ENCODE measurements at regions not wholly inside any gene's neighbourhood (a gene's known extent, or its start where the extent isn't known, plus 50 kb on each side); places are given as distances from the start of the nearest gene placed in this dataset.

- Histone ChIP-seq H4K20me1 (peaks cover 26 to 100% (median 73%) of the 10 kb centered on the region in 11 experiments; a peak in 19 of 22 replicates), H3K27ac (no peak overlapping the region), H3K9ac (peak overlapping the region in 2 of 11 experiments; percentile 12 to 16; a peak in 1 of 22 replicates), H3K4me3 (no peak overlapping the region), H3K27me3 (no peaks in the 10 kb centered on the region), H3K36me3 (peaks cover 0 to 92% (median 4%) of the 10 kb centered on the region in 11 experiments; a peak in 9 of 22 replicates), H3K9me3 (replicated peaks in 1 of 11) (no peaks in the 10 kb centered on the region), H3K4me1 (peaks cover 11 to 23% (median 17%) of the 10 kb centered on the region in 10 experiments; a peak in 18 of 20 replicates), H3K4me2 (peak overlapping the region in 8 of 11 experiments; percentile 13 to 75 (median 55); a peak in 13 of 22 replicates)
- no peak for TF ChIP-seq Cebpa-rat (IDR thresholded peaks at IDR 0.05)
Measured at GRCh38 chr7:130994378-130995115, 260.5 kb upstream of the KLF14 start.

- no peaks in the 10 kb centered on the region for H3K9me3 ChIP-seq (replicated peaks in 1 of 11)
- peaks cover 5 to 28% (median 18%) of the 10 kb centered on the region in 10 experiments; a peak in 18 of 20 replicates for H3K4me1 ChIP-seq
- no peak overlapping the region for H3K9ac ChIP-seq
- no peak overlapping the region for H3K27ac ChIP-seq
- H3K4me2 ChIP-seq = no peak overlapping the region
- H3K4me3 ChIP-seq = no peak overlapping the region
- H3K36me3 ChIP-seq = peaks cover 0 to 92% (median 7%) of the 10 kb centered on the region in 11 experiments; a peak in 9 of 22 replicates
- peaks cover 26 to 100% (median 70%) of the 10 kb centered on the region in 11 experiments; a peak in 19 of 22 replicates for H4K20me1 ChIP-seq
- H3K27me3 ChIP-seq = no peaks in the 10 kb centered on the region
- no peak for TF ChIP-seq Cebpa-rat (IDR thresholded peaks at IDR 0.05)
Measured at GRCh38 chr7:130995252-130996081, 261.5 kb upstream of the KLF14 start.

- no peaks in the 10 kb centered on the region for H3K9me3 ChIP-seq (replicated peaks in 1 of 11)
- H3K4me2 ChIP-seq = no peak overlapping the region
- no peak overlapping the region for H3K4me3 ChIP-seq
- H4K20me1 ChIP-seq = peaks cover 26 to 100% (median 69%) of the 10 kb centered on the region in 11 experiments; a peak in 19 of 22 replicates
- H3K4me1 ChIP-seq = peaks cover 5 to 28% (median 18%) of the 10 kb centered on the region in 10 experiments; a peak in 18 of 20 replicates
- peaks cover 0 to 92% (median 14%) of the 10 kb centered on the region in 11 experiments; a peak in 10 of 22 replicates for H3K36me3 ChIP-seq
- H3K27me3 ChIP-seq = no peaks in the 10 kb centered on the region
- H3K9ac ChIP-seq = no peak overlapping the region
- TF ChIP-seq Cebpa-rat (IDR thresholded peaks at IDR 0.05) = no peak
- H3K27ac ChIP-seq = no peak overlapping the region
Measured at GRCh38 chr7:130996205-130996832, 262.3 kb upstream of the KLF14 start.

- no peaks in the 10 kb centered on the region for H3K9me3 ChIP-seq (replicated peaks in 1 of 11)
- peaks cover 5 to 28% (median 18%) of the 10 kb centered on the region in 10 experiments; a peak in 18 of 20 replicates for H3K4me1 ChIP-seq
- no peak overlapping the region for H3K4me2 ChIP-seq
- H3K27ac ChIP-seq = no peak overlapping the region
- no peak overlapping the region for H3K4me3 ChIP-seq
- no peaks in the 10 kb centered on the region for H3K27me3 ChIP-seq
- peaks cover 26 to 100% (median 63%) of the 10 kb centered on the region in 11 experiments; a peak in 19 of 22 replicates for H4K20me1 ChIP-seq
- no peak overlapping the region for H3K9ac ChIP-seq
- no peak for TF ChIP-seq Cebpa-rat (IDR thresholded peaks at IDR 0.05)
- H3K36me3 ChIP-seq = peaks cover 0 to 92% (median 14%) of the 10 kb centered on the region in 11 experiments; a peak in 11 of 22 replicates
Measured at GRCh38 chr7:130996833-130997231, 262.8 kb upstream of the KLF14 start.

- Histone ChIP-seq H3K4me2 (peak overlapping the region in 3 of 11 experiments; percentile 3 to 16 (median 3); a peak in 3 of 22 replicates), H3K4me1 (peaks cover 10 to 22% (median 16%) of the 10 kb centered on the region in 10 experiments), H4K20me1 (peaks cover 22 to 100% (median 51%) of the 10 kb centered on the region in 11 experiments; a peak in 19 of 22 replicates), H3K9ac (no peak overlapping the region; a peak in 1 of 22 replicates), H3K27ac (no peak overlapping the region), H3K36me3 (peaks cover 0 to 88% (median 13%) of the 10 kb centered on the region in 11 experiments; a peak in 12 of 22 replicates), H3K9me3 (replicated peaks in 1 of 11) (peaks cover 0 to 13% (median 5%) of the 10 kb centered on the region in 11 experiments; a peak in 11 of 22 replicates), H3K4me3 (no peak overlapping the region), H3K27me3 (no peaks in the 10 kb centered on the region)
- TF ChIP-seq Cebpa-rat (IDR thresholded peaks at IDR 0.05) = no peak
Measured at GRCh38 chr7:130998993-130999602, 265.1 kb upstream of the KLF14 start.

GRCh38 chr7:130999926-131000325, 265.9 kb upstream of the KLF14 start:
- Histone ChIP-seq H3K36me3 (peaks cover 0 to 86% (median 13%) of the 10 kb centered on the region in 11 experiments; a peak in 12 of 22 replicates), H3K4me1 (peaks cover 5 to 31% (median 11%) of the 10 kb centered on the region in 10 experiments; a peak in 17 of 20 replicates), H3K9ac (no peak overlapping the region), H3K4me3 (no peak overlapping the region), H3K27ac (no peak overlapping the region), H4K20me1 (peaks cover 16 to 100% (median 49%) of the 10 kb centered on the region in 11 experiments; a peak in 16 of 22 replicates), H3K27me3 (no peaks in the 10 kb centered on the region), H3K9me3 (replicated peaks in 1 of 11) (peaks cover 0 to 13% (median 5%) of the 10 kb centered on the region in 11 experiments; a peak in 11 of 22 replicates), H3K4me2 (no peak overlapping the region)
- TF ChIP-seq Cebpa-rat (IDR thresholded peaks at IDR 0.05) = no peak

GRCh38 chr7:131000389-131000788, 266.4 kb upstream of the KLF14 start:
- Histone ChIP-seq H3K4me1 (peaks cover 5 to 35% (median 11%) of the 10 kb centered on the region in 10 experiments; a peak in 15 of 20 replicates), H3K4me3 (no peak overlapping the region), H3K27me3 (no peaks in the 10 kb centered on the region), H3K36me3 (peaks cover 0 to 90% (median 13%) of the 10 kb centered on the region in 11 experiments; a peak in 12 of 22 replicates), H3K9ac (no peak overlapping the region), H3K9me3 (replicated peaks in 1 of 11) (peaks cover 0 to 13% (median 5%) of the 10 kb centered on the region in 11 experiments; a peak in 11 of 22 replicates), H3K27ac (no peak overlapping the region), H3K4me2 (no peak overlapping the region), H4K20me1 (peaks cover 11 to 100% (median 49%) of the 10 kb centered on the region in 11 experiments; a peak in 16 of 22 replicates)
- no peak for TF ChIP-seq Cebpa-rat (IDR thresholded peaks at IDR 0.05)

GRCh38 chr7:131000873-131001272, 266.9 kb upstream of the KLF14 start:
- H3K36me3 ChIP-seq = peaks cover 0 to 86% (median 13%) of the 10 kb centered on the region in 11 experiments; a peak in 12 of 22 replicates

More at GRCh38 chr7:131000873-131001272, 266.9 kb upstream of the KLF14 start:
- Histone ChIP-seq H3K27ac (no peak overlapping the region), H3K4me3 (no peak overlapping the region), H3K27me3 (no peaks in the 10 kb centered on the region), H3K4me1 (peaks cover 5 to 35% (median 11%) of the 10 kb centered on the region in 10 experiments; a peak in 15 of 20 replicates), H4K20me1 (peaks cover 6 to 99% (median 44%) of the 10 kb centered on the region in 11 experiments; a peak in 16 of 22 replicates), H3K4me2 (no peak overlapping the region), H3K9me3 (replicated peaks in 1 of 11) (peaks cover 0 to 13% (median 5%) of the 10 kb centered on the region in 11 experiments; a peak in 11 of 22 replicates), H3K9ac (no peak overlapping the region)
- no peak for TF ChIP-seq Cebpa-rat (IDR thresholded peaks at IDR 0.05)

Data from BLaER1 treated with 17β-estradiol and CSF1 and Interleukin-3, amounts not matched to agents 10 nM and 100 nM (cell line).